ENCODE measurements at regions not wholly inside any gene's neighbourhood (a gene's known extent, or its start where the extent isn't known, plus 50 kb on each side); places are given as distances from the start of the nearest gene placed in this dataset.

GRCh38 chr13:99816321-99816720, 155.2 kb downstream of the ZIC5 start:
- TF ChIP-seq CTCF (IDR thresholded peaks at IDR 0.05): no peak

- TF ChIP-seq CTCF (IDR thresholded peaks at IDR 0.05): no peak
Observed at GRCh38 chr13:99813336-99814095, 158.1 kb downstream of the ZIC5 start.

GRCh38 chr13:99812625-99813024, 158.9 kb downstream of the ZIC5 start:
- TF ChIP-seq CTCF (IDR thresholded peaks at IDR 0.05): no peak

GRCh38 chr13:99811067-99811700, 160.4 kb downstream of the ZIC5 start:
- TF ChIP-seq CTCF (IDR thresholded peaks at IDR 0.05): no peak

GRCh38 chr13:99809926-99810325, 161.6 kb downstream of the ZIC5 start:
- no peak for TF ChIP-seq CTCF (IDR thresholded peaks at IDR 0.05)

GRCh38 chr13:99809496-99809895, 162.1 kb downstream of the ZIC5 start:
- TF ChIP-seq CTCF (IDR thresholded peaks at IDR 0.05): no peak

- TF ChIP-seq CTCF (IDR thresholded peaks at IDR 0.05): no peak
Observed at GRCh38 chr13:99808786-99809185, 162.8 kb downstream of the ZIC5 start.
